ENCODE measurements at regions not wholly inside any gene's neighbourhood (a gene's known extent, or its start where the extent isn't known, plus 50 kb on each side); places are given as distances from the start of the nearest gene placed in this dataset.
"Not testable (repeated sequence)": the region's sequence is repeated elsewhere in the genome, so short reads cannot be mapped to it uniquely, and the experiment has no call there.

DNA sequence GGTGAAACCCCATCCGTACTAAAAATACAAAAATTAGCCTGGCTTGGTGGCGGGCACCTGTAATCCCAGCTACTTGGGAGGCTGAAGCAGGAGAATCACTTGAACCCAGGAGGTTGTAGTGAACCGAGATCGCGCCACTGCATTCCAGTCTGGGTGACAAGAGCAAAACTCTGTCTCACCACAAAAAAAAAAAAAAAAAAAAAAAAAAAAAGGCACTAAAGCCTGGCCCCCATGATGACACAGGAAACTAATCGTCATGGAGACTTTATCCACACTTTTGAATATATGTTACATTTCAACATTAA lies 136.2 kb upstream of the KCNJ15 start:
- not testable (repeated sequence) for TF ChIP-seq EZH2 (IDR thresholded peaks at IDR 0.05; ENCODE audit: insufficient read depth, poor library complexity, severe bottlenecking); EZH2phosphoT487 (IDR thresholded peaks at IDR 0.05; ENCODE audit: insufficient read depth, low read depth)
